IPS-18c (cell line): ENCODE measurements at regions not wholly inside any gene's neighbourhood (a gene's known extent, or its start where the extent isn't known, plus 50 kb on each side); places are given as distances from the start of the nearest gene placed in this dataset.

Experiments used
- H3K4me3 ChIP-seq: 2 replicates; pipeline ENCODE4 v1.7.0; 2013; ENCODE audit warnings: low read depth, mild to moderate bottlenecking, low read length, moderate library complexity; ENCODE audit not compliant: insufficient read depth
- H3K9me3 ChIP-seq: one replicate; pipeline ENCODE4 v1.6.1; 2013; ENCODE audit warnings: mild to moderate bottlenecking, low read length, moderate library complexity; ENCODE audit not compliant: control insufficient read depth, insufficient read depth

DNA sequence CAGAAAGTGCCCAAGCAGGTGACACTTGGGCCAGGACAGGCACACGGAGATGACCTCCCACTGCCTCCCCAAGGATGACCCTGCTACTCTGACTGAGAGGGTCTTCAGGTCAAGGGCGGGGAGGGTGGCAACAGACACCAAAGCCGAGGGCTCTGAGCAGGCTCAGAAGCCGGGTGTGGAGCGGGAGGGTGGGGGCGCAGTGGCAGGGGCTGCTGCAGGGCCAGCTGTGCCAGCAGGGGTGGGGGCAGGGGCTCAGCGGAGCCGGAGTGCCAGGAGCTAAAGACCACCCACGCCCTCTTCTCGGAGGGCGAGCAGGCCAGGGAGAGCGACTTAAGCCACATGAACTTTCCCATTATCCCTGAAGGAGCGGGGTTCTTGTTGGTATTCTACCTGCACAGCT lies 93.3 kb upstream of the MBOAT2 start:
- H3K9me3 ChIP-seq: peaks cover 2% of the 10 kb centered on the region

GRCh38 chr2:9095690-9096089 lies 92.2 kb upstream of the MBOAT2 start:
- no peak overlapping the region for H3K4me3 ChIP-seq
- no peaks in the 10 kb centered on the region for H3K9me3 ChIP-seq

More for the DNA sequence above, 93.3 kb upstream of the MBOAT2 start:
- H3K4me3 ChIP-seq: no peak overlapping the region

DNA sequence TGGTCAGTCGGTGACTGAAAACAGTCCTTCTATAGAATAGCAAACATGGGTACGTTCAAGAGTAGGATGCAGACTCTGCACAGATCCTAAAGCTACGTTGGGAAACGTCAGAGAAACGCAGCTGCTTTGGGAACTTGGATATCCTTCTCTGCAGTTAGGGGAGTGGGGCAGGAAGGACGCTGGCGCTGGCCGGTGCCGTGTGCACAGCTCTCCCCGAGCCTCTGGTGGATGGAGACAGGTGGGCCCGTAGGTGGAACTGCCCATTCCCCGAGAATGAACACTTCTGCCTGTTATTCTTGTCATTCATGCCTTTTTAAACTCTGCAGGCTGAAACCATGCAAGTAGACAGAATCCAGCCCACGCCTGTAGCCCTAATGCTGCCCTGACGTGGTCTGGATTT lies 91.7 kb upstream of the MBOAT2 start:
- Histone ChIP-seq H3K9me3 (no peaks in the 10 kb centered on the region), H3K4me3 (no peak overlapping the region)

- Histone ChIP-seq H3K9me3 (no peaks in the 10 kb centered on the region), H3K4me3 (no peak overlapping the region)
These were observed 90.6 kb upstream of the MBOAT2 start for GRCh38 chr2:9094117-9094516.

GRCh38 chr2:9093324-9093723 lies 89.8 kb upstream of the MBOAT2 start:
- no peaks in the 10 kb centered on the region for H3K9me3 ChIP-seq
- no peak overlapping the region for H3K4me3 ChIP-seq

DNA sequence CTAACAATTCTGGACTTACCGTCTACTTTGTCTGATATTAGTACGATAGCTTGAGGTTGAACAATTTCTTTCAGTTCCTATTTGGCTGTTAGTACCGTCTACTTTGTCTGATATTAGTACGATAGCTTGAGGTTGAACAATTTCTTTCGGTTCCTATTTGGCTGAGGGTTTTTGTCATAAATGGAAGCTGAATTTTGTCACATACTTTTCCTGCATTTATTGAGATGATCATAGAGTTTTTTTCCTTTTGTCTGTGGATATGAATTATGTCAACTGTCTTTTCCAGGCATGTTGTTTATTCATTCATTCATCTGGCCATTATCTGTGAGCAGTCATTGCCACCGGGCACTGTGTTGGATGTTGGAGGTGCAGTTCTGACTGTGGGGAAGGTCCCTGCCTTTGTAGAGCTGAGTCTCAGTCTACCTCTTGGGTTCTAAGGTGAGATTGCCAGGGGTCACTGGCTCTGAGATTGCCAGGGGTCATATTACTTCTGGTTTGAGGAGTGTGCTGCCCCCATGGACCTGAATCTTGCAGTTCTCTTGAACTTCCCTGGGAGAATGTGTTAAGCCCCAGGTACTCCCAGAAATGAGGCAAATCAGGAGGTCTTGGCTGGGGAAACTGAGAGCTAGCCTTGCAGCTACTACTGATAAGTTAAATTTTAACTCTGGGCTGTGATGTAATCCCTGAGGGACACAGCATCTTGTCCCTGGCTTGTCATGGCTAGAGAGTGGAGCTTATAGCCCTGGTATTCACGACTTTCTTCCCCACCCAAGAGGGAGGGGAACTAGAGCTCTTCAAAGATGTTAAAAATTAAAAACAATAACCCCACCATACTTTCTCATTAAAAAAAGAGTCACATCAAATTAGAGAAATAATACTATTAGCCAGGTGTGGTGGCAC lies 89.1 kb upstream of the MBOAT2 start:
- Histone ChIP-seq H3K9me3 (no peaks in the 10 kb centered on the region), H3K4me3 (no peak overlapping the region)

GRCh38 chr2:9091811-9092210 lies 88.3 kb upstream of the MBOAT2 start:
- H3K9me3 ChIP-seq: no peaks in the 10 kb centered on the region
- H3K4me3 ChIP-seq: no peak overlapping the region

DNA sequence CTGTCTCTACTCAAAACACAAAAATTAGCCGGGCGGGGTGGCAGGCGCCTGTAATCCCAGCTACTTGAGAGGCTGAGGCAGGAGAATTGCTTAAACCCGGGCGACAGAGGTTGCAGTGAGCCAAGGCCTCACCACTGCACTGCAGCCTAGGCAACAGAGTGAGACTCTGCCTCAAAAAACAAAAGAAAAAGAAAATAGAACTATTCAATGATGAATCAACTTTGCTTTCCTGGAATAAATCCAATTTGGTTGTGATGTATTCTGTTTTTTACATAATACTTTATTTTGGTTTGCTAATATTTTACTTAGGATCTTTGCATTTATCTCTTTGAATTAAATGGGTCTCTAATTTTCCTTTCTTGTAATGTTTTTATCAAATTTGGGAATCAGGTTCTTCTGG lies 86.3 kb upstream of the MBOAT2 start:
- Histone ChIP-seq H3K9me3 (no peaks in the 10 kb centered on the region), H3K4me3 (no peak overlapping the region)

DNA sequence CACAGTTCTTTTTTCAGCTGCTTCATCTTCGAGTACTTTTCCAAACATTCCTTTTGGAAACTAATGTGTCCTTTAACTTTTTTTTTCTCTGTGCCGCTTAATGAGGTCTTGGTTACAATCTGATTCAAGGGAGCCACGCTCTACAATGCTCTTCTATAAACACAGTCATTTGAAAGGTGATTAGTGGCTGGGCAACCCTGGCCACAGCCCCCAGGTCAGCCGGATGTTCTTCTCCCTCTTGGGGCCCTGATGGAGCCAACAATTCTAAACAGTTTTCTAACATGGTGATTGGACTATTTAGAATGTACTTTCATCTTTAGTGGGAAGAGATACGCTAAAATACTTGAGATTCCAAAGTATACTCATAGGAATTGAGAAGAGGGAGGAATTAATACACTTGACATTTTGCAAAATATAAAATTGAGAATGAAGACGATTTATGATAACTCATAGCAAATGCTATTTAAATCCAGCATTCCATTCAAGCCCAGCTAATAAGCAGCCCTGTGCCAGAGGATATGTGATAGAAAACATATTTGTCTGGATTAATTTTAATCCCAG lies 83.7 kb upstream of the MBOAT2 start:
- H3K9me3 ChIP-seq: no peaks in the 10 kb centered on the region

DNA sequence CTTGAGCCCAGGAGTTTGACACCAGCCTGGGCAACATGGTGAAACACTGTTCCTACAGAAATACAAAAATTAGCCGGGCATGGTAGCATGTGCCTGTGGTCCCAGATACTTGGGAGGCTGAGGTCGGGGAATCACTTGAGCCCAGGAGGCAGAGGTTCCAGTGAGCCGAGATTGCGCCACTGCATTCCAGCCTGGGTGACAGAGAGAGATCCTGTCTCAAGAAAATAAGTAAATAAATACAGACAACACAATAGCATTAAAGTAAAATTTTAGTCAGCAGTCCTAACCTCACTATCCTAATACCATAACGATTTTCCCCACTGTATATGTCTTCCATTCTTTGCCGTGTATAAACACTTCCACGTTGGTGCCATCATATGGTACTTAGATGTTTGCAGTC lies 83.0 kb upstream of the MBOAT2 start:
- no peak overlapping the region for H3K4me3 ChIP-seq
- no peaks in the 10 kb centered on the region for H3K9me3 ChIP-seq

More for the DNA sequence above, 83.7 kb upstream of the MBOAT2 start:
- H3K4me3 ChIP-seq: no peak overlapping the region

GRCh38 chr2:9085353-9085752 lies 81.9 kb upstream of the MBOAT2 start:
- Histone ChIP-seq H3K4me3 (no peak overlapping the region), H3K9me3 (no peaks in the 10 kb centered on the region)

- Histone ChIP-seq H3K4me3 (no peak overlapping the region), H3K9me3 (no peaks in the 10 kb centered on the region)
These were observed 79.8 kb upstream of the MBOAT2 start for GRCh38 chr2:9083287-9083686.

DNA sequence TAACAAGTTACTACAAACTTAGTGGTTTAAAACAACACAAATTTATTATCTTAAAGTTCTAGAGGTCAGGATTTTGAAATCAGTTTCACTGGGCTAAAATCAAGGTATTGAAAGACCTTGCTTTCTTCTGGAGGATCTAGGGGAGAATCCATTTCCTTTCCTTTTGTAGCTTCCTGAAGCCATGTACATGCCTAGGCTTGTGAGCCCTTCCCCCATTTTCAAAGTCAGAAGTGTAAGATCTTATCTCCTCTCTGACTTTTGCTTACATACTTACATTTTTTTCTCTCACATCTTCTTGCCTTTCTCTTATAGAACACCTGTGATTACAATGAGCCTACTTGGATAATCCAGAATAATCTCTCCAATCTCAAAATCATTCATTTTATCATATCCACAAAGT lies 78.7 kb upstream of the MBOAT2 start:
- Histone ChIP-seq H3K9me3 (no peaks in the 10 kb centered on the region), H3K4me3 (no peak overlapping the region)

- Histone ChIP-seq H3K4me3 (no peak overlapping the region), H3K9me3 (no peaks in the 10 kb centered on the region)
These were observed 78.3 kb upstream of the MBOAT2 start for GRCh38 chr2:9081750-9082149.

DNA sequence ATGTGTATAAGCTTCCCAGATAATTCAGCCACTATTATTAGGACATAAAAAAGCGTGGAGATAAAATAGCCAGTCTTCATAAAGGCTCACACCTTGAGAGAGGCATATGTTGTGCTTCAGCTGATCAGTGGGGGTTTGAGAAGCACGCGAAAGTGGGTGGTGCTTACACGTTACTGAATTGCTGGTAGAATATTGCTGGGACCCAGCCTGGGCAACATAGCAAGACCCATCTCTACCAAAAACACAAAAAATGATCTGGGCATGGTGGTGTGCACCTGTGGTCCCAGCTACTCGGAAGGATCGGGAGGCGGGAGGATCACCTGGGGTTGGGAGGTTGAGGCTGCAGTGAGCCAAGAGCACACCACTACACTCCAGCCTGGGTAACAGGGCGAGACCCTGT lies 74.9 kb upstream of the MBOAT2 start:
- Histone ChIP-seq H3K4me3 (no peak overlapping the region), H3K9me3 (no peaks in the 10 kb centered on the region)

DNA sequence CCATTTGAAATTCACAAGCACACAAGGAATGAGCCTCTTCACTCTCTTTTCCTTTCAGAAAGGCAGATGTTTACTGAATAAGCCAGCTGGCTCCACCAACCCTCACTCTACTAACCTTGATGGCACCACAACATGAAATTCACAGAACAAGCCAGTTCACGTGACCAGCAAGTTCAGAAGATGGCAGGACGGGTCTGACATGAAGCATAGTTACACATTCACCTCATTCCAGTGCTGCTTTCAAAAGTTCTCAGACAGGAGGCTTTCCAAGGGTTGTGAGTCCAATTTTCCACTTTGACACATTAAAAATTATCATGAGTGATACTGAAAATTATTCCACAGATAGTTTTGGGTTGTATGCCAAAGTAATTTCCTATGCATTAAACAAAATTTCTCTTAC lies 74.2 kb upstream of the MBOAT2 start:
- no peak overlapping the region for H3K4me3 ChIP-seq
- H3K9me3 ChIP-seq: peaks cover 2% of the 10 kb centered on the region

DNA sequence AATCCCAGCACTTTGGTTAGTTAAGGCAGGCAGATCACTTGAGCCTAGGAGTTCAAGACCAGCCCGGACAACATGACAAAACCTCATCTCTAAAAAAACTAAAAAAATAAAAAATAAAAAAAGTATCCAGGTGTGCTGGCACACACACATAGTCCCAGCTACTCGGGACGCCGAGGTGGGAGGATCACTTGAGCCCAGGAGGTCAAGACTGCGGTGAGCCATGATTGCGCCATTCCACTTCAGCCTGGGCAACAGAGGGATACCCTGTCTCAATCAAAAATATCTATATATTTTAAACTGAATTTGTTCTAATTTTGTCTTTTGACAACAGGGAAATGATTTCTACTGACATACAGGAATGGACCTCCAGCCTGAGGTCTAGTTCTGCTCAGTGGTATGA lies 73.3 kb upstream of the MBOAT2 start:
- no peak overlapping the region for H3K4me3 ChIP-seq

GRCh38 chr2:9076210-9076609 lies 72.7 kb upstream of the MBOAT2 start:
- no peak overlapping the region for H3K4me3 ChIP-seq
- peaks cover 2% of the 10 kb centered on the region for H3K9me3 ChIP-seq

More for the DNA sequence above, 73.3 kb upstream of the MBOAT2 start:
- H3K9me3 ChIP-seq: peaks cover 2% of the 10 kb centered on the region
